Inferior parietal cortex (tissue), 1 donor: ENCODE measurements at regions not wholly inside any gene's neighbourhood (a gene's known extent, or its start where the extent isn't known, plus 50 kb on each side); places are given as distances from the start of the nearest gene placed in this dataset.
"Not testable (repeated sequence)": the region's sequence is repeated elsewhere in the genome, so short reads cannot be mapped to it uniquely, and the experiment has no call there.

Experiments
- DNase-seq: peaks from one replicate; pipeline ENCODE4 v3.0.0-alpha.2; 2016; ENCODE audit errors: extremely low spot score

DNA sequence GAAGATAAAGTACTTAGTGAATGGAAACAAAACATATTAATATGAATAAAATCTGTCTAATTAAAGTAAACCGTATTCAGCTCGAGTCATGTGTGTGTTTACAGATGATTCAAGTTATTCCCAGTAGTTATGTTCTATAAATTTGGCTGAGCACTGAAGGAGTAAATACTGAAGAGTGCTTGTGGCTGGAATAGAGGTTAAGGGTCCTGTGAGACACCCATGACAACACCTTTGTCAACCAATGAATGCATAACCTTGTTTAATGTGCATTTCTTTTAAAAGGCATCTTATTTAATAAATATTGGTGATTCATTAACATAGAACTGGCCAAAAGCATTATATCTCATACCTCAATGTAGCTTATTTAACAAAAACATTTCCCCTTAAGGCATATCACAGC lies 577.8 kb upstream of the SLITRK5 start:
- DNase-seq: no peak

DNA sequence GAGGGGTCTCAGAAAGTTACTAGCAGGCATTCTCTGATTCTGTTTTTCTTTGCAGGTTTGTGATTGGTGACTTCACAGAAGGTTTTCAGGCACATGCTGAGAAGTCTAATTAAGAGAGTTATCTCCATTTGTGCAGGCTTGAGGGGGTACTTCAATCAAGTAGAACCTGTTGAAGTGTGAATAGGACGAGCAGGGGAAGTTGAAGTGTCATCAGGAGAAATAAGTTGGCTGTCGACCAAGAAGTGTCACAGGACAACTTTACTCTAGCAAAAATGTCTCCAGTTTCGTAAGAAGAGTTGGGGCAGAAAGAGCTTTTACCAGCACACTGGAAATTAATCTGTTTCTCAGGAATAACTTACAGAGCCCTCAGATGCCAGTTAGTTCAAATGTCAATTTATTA lies 576.5 kb upstream of the SLITRK5 start:
- no peak for DNase-seq

DNA sequence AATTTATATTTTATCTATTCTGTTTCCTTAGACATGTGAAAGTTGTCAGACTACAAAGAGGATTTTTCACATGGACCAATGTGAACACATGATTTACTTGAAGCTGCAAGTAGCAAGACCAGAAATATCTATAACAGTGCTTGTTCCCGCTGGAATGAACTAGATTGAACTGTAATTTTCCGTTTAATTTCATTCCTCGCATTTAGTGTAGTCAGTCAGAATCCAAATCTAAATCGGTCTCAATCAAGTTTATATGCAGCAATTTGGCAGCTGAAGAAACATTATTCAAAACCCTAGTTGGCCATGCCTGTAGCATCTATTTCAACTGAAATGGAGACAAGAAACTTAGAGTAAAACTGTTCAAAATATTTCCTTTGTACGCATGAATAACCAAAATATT lies 570.7 kb upstream of the SLITRK5 start:
- DNase-seq: no peak

DNA sequence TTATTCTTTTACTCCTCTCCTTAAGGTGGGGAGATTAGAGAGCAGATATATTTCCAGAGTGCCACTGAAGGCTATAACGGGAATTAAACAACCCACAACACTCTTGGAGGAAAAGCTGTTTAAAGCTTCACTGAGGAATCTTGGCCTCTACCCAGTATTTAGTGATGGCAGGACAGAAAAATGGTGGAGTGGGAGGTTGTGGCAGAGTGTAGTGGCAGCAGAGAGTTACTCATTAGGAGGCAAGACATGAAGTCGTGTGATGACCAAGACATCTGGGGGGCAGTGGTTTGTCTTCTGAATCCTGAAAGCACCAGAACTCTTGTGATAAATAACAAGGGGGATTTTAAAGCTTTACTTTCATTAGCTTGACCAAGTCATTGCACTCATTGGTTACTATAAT lies 563.5 kb upstream of the SLITRK5 start:
- no peak for DNase-seq

DNA sequence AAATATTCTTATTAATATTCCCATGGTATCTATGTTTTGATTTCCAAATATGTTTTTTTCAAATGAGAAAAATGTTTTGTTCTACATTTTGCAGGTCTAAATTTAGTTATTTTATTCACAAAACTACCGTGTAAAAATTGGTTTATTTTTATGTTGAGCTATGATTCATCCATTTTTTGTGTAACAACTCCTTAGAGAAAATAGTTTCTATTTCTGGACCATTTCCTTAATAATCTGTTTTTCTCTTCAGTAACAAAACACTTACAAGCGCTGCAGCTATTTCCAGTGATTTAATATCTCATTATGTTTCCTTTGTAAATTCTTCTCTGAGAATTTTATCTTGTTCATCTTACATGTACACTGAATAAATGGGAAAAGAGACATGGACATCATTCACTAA lies 550.7 kb upstream of the SLITRK5 start:
- DNase-seq: no peak

DNA sequence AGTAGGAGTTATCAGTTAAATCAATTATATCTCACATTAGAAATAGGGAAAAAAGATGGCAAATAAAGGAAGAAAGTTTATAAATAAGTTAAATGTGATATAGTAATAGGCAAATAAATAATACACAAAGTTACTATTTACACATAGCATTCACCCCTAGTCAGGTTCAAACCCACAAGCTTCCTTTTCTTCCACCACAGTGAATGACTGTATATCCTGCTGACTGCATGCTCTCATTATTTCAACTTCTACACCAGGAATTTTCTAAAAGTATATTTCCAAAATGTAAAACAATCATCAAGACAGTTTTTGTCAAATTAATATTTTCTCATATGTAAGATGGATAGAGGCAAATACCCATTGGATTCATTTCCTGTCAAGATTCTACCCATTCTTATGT lies 548.6 kb upstream of the SLITRK5 start:
- DNase-seq: no peak

DNA sequence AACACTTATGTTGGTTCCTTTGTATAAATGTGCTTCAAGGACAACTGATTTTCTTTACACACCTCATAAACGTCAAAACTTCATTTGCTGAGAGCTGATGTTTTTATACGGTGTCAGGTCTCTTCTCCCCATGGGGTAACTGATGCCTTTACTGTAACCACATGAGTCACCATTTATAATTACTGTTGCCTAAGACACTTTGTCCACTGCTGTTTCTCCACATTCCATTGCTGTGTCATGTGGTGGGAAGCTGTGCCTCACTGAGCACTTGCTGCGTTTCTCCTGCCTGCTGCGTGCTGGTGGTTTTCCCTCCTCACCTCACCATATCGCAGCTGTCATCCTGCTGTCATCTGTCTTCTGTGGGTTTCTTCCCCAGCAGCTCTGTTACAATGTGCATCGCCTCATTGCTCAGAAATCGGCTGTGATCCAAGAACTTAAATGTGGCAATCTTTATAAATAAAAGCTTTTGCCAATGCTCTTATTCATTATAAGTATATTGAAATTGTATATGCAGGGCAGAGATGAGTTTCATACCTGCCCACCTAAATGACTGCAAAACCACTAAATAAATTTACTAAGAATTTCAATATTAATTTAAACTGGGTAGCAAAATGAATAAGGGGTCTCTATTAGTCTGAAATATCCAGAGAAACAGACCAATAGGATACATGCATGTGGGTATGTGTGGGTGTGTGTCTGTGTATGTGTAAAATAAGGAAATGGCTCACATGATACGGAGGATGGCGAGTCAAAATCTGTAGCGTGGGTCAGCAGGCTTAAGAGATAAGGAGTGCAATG lies 547.0 kb upstream of the SLITRK5 start:
- DNase-seq: no peak

DNA sequence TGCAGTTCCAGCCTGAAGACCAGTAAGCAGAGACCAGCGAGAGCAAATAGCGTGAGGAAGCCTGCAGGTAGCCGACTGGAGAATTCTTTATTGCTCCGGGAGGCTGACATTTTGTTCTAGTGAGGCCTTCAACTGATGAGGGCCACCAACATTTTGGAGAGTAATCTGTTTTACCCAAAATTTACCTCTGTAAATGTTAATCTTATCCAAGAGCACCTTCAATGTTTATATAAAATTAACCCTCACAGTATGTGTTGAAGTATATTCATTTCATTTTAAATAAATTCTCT lies 546.4 kb upstream of the SLITRK5 start:
- no peak for DNase-seq

DNA sequence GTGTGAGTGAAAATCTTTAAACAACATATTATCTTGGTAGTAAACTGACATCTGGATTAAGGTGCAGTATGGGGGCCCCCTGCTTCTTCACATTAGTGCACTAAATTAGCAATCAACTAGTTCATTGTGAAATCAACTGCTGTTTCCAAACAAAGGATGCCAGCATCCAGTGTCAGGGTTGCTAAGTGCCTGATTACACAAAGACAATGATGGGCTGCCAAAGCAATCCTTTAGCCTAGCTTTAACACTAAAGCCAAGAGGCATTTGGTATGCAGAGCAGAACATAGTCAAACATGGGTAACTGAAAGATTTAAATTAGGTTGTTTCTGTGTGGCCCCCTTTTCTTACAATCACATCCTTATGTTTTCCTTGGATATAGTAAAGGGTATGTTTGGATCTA lies 543.1 kb upstream of the SLITRK5 start:
- peak; percentile 11 for DNase-seq

DNA sequence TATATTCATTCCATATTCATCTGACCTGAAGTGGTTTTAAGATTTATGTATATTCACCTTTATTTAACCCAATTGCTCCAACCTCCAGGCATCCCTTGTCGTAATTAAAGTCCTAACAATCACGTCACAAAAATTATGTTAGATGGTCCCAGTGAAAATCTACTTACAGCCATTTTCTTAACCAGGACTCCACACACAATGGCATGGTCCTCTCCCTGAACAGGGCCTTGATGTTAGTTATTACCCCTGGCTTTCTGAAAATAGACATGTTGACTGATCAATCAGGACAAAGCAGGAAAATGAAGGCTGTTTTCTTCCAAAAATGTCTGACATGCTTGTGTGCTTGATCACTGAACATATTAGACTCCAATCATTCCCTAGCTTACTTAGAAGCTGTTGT lies 542.7 kb upstream of the SLITRK5 start:
- DNase-seq: no peak

DNA sequence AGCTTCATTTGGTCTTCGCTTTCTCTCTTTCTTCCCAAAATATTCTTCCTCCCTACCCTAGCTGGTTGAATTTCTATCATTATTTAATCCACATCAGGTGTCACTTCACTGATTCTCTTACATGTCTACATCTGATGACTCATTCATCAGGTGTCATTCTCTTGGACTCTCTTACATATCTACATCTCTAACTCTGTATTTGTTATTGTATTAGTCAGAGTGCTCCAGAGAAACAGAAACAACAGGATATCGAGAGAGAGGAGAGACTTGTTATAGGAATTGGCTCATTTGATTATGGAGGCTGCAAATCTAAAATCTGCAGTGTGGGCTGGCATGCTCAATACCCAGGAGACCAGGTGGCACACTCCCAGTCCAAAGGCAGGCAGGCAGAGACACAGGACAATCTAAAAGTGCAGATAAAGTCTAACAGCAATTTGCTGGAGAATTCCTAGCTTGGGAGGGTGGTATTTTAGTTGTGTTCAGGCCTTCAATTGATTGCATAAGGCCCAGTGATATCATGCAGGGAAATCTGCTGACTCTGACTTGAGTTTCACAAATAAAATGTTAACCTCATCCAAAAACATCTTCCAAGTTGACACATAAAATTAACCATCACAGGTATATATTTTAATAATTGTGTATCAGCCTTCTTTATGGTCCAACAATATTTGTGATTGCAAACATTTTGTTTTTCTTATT lies 541.4 kb upstream of the SLITRK5 start:
- DNase-seq: no peak

DNA sequence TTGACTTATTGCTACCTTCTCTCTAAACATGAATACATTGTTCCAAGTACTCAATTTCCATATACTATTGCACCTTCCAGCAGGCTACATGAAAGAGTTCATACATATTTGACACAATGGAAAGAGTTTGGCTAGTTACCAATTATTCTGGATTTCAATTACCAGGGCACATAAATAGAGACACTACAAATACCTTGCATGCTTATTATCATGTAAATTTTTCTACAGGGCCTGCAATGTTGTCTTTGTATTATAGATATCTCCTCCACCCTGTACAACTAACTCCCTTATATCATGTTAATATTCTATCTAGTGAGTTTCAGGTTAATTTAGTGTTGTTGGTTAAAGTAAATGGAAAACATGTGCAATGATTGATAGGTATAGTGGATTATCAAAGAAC lies 540.7 kb upstream of the SLITRK5 start:
- no peak for DNase-seq

DNA sequence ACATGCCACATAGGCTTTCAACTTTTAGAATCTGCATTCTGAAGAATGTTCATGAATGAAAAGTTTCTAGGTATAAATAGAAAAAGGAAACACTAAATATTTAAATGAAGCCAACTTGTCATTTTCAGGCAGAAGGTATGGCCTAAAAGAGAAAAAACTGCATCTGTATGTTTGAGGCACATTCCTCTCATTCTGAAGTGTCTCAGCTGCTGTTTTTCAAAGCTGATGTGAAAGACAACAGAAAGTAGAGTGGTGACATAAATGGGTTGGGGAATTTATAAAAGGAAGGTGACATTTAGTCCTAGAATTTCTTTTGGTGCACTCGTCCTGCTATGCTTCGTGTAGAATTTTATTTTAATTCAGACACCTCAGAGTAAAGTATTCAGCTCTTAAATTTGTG lies 539.6 kb upstream of the SLITRK5 start:
- DNase-seq: no peak

DNA sequence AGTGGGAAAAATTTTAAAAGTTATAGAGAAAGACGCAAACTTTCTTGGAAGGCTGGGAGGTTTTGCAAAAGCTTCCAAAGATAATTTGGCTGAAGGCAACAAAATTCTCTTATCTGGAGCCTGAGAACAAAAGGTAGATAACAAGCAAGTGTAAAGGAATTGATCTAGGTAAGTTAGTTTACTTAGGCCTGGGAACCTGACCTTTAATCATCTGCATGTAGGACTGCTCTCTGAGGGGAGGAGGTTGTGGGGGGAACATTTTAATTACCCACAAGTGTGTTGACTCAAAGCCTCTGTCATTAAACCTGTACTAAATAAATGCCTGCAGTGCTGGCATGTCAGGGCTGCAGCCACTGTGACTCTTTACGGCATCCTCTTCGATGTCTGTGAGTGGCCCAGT lies 532.3 kb upstream of the SLITRK5 start:
- no peak for DNase-seq

DNA sequence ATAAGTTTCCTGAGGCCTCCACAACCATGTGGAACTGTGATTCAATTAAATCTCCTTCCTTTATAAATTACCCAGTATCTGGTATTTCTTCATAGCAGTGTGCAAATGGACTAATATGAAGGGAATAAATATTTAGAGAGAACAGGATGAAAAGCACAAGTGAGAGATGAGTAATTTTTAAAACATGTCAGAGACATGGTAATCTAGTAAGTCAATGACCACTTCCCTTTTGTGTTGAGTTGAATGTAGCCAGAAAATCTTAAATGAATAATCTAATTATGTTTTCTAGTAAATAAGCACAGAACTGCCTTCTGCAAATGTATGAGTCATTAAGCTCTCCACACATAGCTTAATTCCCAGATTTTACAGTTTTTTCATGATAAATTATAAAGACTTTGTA lies 524.1 kb upstream of the SLITRK5 start:
- DNase-seq: no peak

DNA sequence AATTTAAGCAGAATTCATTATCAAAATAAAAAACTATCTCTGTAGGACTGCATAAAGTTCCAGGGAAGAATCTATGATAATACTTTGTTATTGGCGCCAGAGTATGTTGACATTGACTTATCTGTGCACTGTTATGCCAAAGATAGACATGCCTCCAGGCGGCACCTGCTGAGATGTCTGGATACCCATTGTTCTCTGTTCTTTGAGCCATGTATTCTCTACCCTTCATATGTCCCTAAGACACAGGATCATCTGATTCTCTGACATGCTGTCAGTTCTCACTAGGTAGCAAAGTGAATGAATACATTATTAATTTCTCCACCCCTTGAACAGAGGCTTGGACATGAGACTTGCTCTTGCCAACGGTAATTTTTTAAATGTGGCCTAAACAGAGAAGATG lies 517.8 kb upstream of the SLITRK5 start:
- no peak for DNase-seq

DNA sequence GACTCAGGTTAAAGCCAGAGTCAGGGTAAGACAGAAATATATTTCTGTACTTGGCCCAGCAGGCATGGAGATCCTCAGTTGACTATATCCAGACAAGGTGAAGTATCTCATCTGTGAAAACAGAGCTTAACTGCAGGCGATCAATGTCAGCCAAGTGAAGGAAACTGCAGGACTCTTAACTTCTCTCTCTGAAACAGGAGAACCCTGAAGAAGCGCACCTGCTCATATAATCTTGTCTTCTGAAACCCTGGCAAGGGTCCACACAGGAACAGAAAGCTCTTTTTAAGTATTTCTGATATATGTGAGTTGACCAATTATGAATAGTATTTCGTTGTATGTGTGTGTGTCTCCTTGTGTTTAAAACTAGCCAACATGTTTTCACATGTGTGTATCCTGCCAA lies 504.8 kb upstream of the SLITRK5 start:
- DNase-seq: no peak

DNA sequence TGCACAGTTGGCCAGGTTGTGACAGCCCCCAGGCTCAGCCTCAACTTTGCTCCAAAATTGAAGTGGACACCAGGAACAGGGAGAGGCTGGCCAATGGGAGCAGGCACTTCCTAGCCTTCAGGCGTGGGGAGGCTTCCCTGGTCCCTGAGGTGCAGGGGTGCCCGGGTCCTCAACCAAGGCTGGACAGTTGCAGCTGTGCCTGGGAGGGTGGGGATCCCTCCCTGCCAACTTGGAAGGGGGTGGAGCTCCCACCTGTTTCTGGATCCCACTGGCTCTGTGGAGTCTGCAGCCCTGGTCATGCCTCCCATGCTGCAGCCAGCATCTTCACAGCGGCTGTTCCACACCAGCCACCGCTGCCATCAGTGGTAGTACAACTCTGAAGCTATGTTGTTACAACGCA lies 502.8 kb upstream of the SLITRK5 start:
- DNase-seq: no peak

DNA sequence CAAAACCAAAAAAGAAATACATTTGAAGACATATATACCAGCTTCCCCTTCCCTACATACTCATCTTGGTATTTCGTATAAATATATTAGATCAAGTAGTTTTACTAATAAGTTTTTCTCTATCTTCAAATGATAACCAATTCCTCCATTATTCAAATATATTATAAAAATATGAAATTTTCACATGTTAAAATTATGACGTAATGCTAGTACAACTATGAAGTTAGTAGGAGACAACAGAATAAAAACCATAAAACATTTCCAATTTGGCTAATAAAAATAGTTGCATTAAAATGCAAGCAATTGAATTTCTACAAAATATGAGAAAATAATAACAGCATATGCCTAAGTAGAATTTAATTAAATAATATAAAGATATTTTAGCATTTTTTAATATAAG lies 501.8 kb upstream of the SLITRK5 start:
- no peak for DNase-seq

DNA sequence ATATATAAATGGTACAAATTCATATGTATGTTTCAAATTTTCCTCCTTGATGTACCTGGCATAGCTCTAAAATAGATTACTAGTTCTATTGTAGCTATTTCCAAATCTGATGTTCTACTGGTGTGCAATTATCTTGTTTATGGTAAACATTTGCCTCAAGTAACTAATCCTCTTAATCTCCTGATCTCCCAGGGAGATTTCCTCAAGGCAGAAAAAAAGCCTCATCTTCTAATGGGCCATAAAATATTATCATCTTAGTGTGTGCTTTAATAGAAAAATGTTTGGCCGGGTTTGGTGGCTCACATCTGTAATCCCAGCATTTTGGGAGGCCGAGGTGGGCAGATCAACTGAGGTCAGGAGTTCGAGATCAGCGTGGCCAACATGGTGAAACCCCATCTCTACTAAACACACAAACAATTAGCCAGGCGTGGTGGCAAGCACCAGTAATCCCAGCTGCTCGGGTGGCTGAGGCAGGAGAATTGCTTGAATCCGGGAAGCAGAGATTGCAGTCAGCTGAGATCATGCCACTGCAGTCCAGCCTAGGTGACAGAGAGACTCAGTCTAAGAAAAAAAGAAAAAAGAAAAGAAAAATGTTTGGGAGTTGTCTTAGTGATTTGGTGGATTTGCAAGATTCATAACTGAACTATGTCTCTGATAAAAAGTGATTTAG lies 498.9 kb upstream of the SLITRK5 start:
- no peak for DNase-seq

DNA sequence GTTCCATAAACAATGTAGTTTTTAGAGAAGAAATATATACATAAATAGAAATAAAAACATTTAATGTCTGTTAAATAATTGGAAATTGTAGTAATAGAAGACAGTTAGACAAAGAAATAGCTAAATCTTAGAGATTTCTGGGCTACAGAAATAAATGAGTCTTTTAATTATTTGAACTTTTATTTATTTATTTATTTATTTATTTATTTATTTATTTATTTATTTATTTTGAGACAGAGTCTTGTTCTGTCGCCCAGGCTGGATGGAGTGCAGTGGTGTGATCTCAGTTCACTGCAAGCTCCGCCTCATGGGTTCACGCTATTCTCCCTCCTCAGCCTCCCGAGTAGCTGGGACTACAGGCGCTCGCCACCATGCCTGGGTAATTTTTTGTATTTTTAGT lies 486.0 kb upstream of the SLITRK5 start:
- not testable (repeated sequence) for DNase-seq

DNA sequence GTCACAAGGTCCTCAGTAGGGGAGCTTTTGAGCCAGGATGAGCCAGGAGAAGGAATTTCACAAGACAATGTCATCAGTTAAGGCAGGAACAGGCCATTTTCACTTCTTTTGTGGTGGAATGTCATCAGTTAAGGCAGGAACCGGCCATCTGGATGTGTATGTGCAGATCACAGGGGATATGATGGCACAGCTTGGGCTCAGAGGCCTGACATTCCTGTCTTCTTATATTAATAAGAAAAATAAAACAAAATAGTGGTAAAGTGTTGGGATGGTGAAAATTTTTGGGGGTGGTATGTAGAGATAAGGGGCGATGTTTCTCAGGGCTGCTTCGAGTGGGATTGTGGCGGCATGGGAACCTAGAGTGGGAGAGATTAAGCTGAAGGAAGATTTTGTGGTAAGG lies 484.5 kb upstream of the SLITRK5 start:
- DNase-seq: not testable (repeated sequence)

DNA sequence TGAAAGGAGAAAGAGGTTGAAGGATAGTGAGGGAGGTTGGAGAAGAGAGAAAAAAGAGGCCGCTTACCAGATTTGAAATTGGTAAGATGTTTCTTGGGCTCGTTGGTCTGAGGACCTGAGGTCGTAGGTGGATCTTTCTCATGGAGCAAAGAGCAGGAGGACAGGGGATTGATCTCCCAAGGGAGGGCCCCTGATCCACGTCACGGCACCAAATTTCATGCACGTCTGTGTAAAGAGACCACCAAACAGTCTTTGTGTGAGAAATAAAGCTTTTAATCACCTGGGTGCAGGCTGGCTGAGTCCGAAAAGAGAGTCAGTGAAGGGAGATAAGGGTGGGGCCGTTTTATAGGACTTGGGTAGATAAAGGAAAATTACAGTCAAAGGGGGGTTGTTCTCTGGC lies 479.7 kb upstream of the SLITRK5 start:
- not testable (repeated sequence) for DNase-seq
